GM19025 (cell line): ENCODE measurements at regions not wholly inside any gene's neighbourhood (a gene's known extent, or its start where the extent isn't known, plus 50 kb on each side); places are given as distances from the start of the nearest gene placed in this dataset.

ENCODE experiments used
- ATAC-seq: cut with Tn5 transposase; IDR thresholded peaks from one replicate; pipeline ENCODE4 v1.9.1; 2021; ENCODE audit warnings: mild to moderate bottlenecking, low read depth, moderate library complexity; ENCODE audit not compliant: unreplicated experiment

- ATAC-seq, result no peak
These were observed 550.4 kb downstream of the BCL11A start for GRCh38 chr2:60003076-60003475.

GRCh38 chr2:60002183-60002867 is 551.1 kb downstream of the BCL11A start:
- no peak for ATAC-seq

GRCh38 chr2:60000686-60001085 is 552.8 kb downstream of the BCL11A start:
- no peak for ATAC-seq

GRCh38 chr2:59998324-59998723 is 555.1 kb downstream of the BCL11A start:
- no peak for ATAC-seq

GRCh38 chr2:59997371-59997770 is 556.1 kb downstream of the BCL11A start:
- ATAC-seq, result no peak

GRCh38 chr2:59996855-59997254 is 556.6 kb downstream of the BCL11A start:
- ATAC-seq, result no peak

GRCh38 chr2:59993726-59994125 is 559.7 kb downstream of the BCL11A start:
- no peak for ATAC-seq

GRCh38 chr2:59988341-59988740 is 565.1 kb downstream of the BCL11A start:
- no peak for ATAC-seq

GRCh38 chr2:59986511-59986910 is 566.9 kb downstream of the BCL11A start:
- ATAC-seq, result no peak

- no peak for ATAC-seq
These were observed 567.5 kb downstream of the BCL11A start for GRCh38 chr2:59985923-59986322.

GRCh38 chr2:59974051-59974766 is 579.2 kb downstream of the BCL11A start:
- no peak for ATAC-seq

- ATAC-seq, result no peak
These were observed 584.3 kb downstream of the BCL11A start for GRCh38 chr2:59969161-59969560.

GRCh38 chr2:59968441-59968840 is 585.0 kb downstream of the BCL11A start:
- ATAC-seq, result no peak

GRCh38 chr2:59967691-59968090 is 585.8 kb downstream of the BCL11A start:
- ATAC-seq, result no peak

GRCh38 chr2:59963157-59963556 is 590.3 kb downstream of the BCL11A start:
- no peak for ATAC-seq

- no peak for ATAC-seq
These were observed 591.7 kb downstream of the BCL11A start for GRCh38 chr2:59961746-59962145.

- ATAC-seq, result no peak
These were observed 593.5 kb downstream of the BCL11A start for GRCh38 chr2:59959944-59960343.

- ATAC-seq, result no peak
These were observed 596.0 kb downstream of the BCL11A start for GRCh38 chr2:59957504-59957903.

GRCh38 chr2:59956981-59957380 is 596.5 kb downstream of the BCL11A start:
- no peak for ATAC-seq

GRCh38 chr2:59947917-59948541 is 605.4 kb downstream of the BCL11A start:
- ATAC-seq, result no peak

GRCh38 chr2:59947209-59947608 is 606.2 kb downstream of the BCL11A start:
- no peak for ATAC-seq

GRCh38 chr2:59939236-59939635 is 614.2 kb downstream of the BCL11A start:
- no peak for ATAC-seq
